ENCODE measurements at regions not wholly inside any gene's neighbourhood (a gene's known extent, or its start where the extent isn't known, plus 50 kb on each side); places are given as distances from the start of the nearest gene placed in this dataset.

DNA sequence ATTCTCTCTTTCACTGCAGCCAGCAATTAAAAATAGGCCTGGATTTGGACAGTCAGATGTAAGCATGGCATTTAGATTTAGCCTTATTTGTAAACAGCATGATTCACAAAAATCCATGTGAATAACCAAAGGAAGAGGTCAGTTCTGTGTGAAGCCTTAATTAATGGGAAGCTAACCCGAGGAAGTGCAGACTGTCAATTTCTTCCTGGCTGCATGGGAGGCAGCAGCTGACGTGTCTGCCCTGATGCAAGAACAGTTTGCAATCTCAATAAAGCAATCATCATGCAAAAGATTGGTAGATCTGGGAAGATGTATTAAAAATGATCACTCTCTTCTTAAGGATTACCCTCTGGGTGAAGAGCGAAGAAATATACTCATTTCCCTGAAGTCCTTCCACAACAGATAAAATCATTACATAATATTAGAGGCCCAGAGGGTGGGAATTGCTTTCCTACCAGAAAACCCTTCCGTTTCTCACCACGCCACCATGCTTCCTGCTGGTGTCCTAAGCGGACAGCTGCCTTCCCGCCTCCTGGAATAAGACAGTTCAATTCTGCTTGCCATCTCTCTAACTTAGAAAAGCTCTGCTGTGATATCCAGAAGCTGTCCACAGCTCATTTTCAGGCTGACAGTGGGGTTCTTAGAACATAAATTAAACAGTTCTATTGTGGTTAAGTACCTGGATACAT, 526.7 kb upstream of the NRP1 start:
- TF ChIP-seq TAF1 (IDR thresholded peaks at IDR 0.05; ENCODE audit: low read depth, low read length) (no peak), POU2F2 (IDR thresholded peaks at IDR 0.05; ENCODE audit: low read depth, low read length) (no peak)

Data from GM12891 (cell line).